Mesenchymal stem cell (in vitro differentiated cells and primary cell): ENCODE measurements at regions not wholly inside any gene's neighbourhood (a gene's known extent, or its start where the extent isn't known, plus 50 kb on each side); places are given as distances from the start of the nearest gene placed in this dataset.

Experiments
- DNase-seq: peaks from one replicate; pipeline ENCODE4 v3.0.0-alpha.2; 2013
- H2AFZ ChIP-seq: one replicate; pipeline ENCODE4 v1.6.1; 2013; ENCODE audit warnings: low read depth, mild to moderate bottlenecking, control low read depth, inconsistent platforms, low read length, moderate library complexity
- H2AK5ac ChIP-seq: 2 replicates; pipeline ENCODE4 v1.6.1; 2013; ENCODE audit warnings: low read length, moderate library complexity, mild to moderate bottlenecking, inconsistent platforms; ENCODE audit not compliant: severe bottlenecking
- H2BK120ac ChIP-seq: one replicate; pipeline ENCODE4 v1.6.1; 2013; ENCODE audit warnings: low read depth, mild to moderate bottlenecking, inconsistent platforms, low read length, moderate library complexity
- H2BK12ac ChIP-seq, 2 experiments: one replicate each; pipeline ENCODE4 v1.6.1; 2013; ENCODE audit warnings: inconsistent platforms in 2 of 2, low read length in 2 of 2, mild to moderate bottlenecking in 2 of 2, moderate library complexity in 2 of 2, control low read depth in 1 of 2
- H2BK15ac ChIP-seq: one replicate; pipeline ENCODE4 v1.6.1; 2013; ENCODE audit warnings: mild to moderate bottlenecking, low read depth, inconsistent platforms; ENCODE audit not compliant: poor library complexity, severe bottlenecking
- H2BK5ac ChIP-seq: 2 replicates; pipeline ENCODE4 v1.6.1; 2013; ENCODE audit warnings: low read depth, mild to moderate bottlenecking, low read length, control low read depth, inconsistent platforms; ENCODE audit not compliant: poor library complexity, severe bottlenecking
- H3K14ac ChIP-seq, 2 experiments: one replicate each; pipeline ENCODE4 v1.6.1; 2013; ENCODE audit warnings: inconsistent platforms in 2 of 2, low read length in 2 of 2, control low read depth in 1 of 2, mild to moderate bottlenecking in 1 of 2, moderate library complexity in 1 of 2
- H3K18ac ChIP-seq, 2 experiments: one replicate each; pipeline ENCODE4 v1.6.1; 2013; ENCODE audit warnings: inconsistent platforms in 2 of 2, low read length in 2 of 2, control low read depth in 1 of 2, low read depth in 1 of 2, mild to moderate bottlenecking in 1 of 2
- H3K23ac ChIP-seq, 2 experiments: one replicate each; pipeline ENCODE4 v1.6.1; 2013; ENCODE audit warnings: inconsistent platforms in 2 of 2, low read length in 2 of 2, mild to moderate bottlenecking in 2 of 2, moderate library complexity in 2 of 2, control low read depth in 1 of 2
- H3K27ac ChIP-seq: 2 replicates; pipeline ENCODE4 v1.5.1; 2013; ENCODE audit warnings: mild to moderate bottlenecking, moderate library complexity, low read length, control low read depth, inconsistent platforms; ENCODE audit not compliant: poor library complexity, severe bottlenecking
- H3K27me3 ChIP-seq, 2 experiments: 2 replicates each; pipeline versions ENCODE4 v1.6.1 to v1.7.0; 2013; ENCODE audit warnings: low read length in 2 of 2, mild to moderate bottlenecking in 2 of 2, moderate library complexity in 2 of 2, control low read depth in 1 of 2, inconsistent platforms in 1 of 2; ENCODE audit not compliant: control insufficient read depth in 1 of 2, insufficient read depth in 1 of 2
- H3K36me3 ChIP-seq, 2 experiments: 2 replicates each; pipeline versions ENCODE4 v1.6.1 to v1.7.0; 2013; ENCODE audit warnings: low read length in 2 of 2, control low read depth in 1 of 2, inconsistent platforms in 1 of 2, low read depth in 1 of 2, mild to moderate bottlenecking in 1 of 2; ENCODE audit not compliant: insufficient read depth in 2 of 2, control insufficient read depth in 1 of 2
- H3K4ac ChIP-seq, 2 experiments: one replicate each; pipeline ENCODE4 v1.6.1; 2013; ENCODE audit warnings: inconsistent platforms in 2 of 2, low read length in 2 of 2, mild to moderate bottlenecking in 2 of 2, moderate library complexity in 2 of 2, control low read depth in 1 of 2, low read depth in 1 of 2
- H3K4me1 ChIP-seq: 2 replicates; pipeline ENCODE4 v1.6.1; 2013; ENCODE audit warnings: low read depth, low read length, control low read depth; ENCODE audit not compliant: control insufficient read depth, insufficient read depth
- H3K4me2 ChIP-seq: 2 replicates; pipeline ENCODE4 v1.6.1; 2013; ENCODE audit warnings: low read length, mild to moderate bottlenecking, inconsistent platforms; ENCODE audit not compliant: poor library complexity, severe bottlenecking
- H3K4me3 ChIP-seq, 2 experiments: 2 replicates each; pipeline versions ENCODE4 v1.5.1 to v1.7.0; 2013; ENCODE audit warnings: low read length in 2 of 2, mild to moderate bottlenecking in 2 of 2, control low read depth in 1 of 2, low read depth in 1 of 2; ENCODE audit not compliant: insufficient read depth in 1 of 2
- H3K79me1 ChIP-seq: replicated peaks from 2 replicates; pipeline ENCODE4 v1.6.1; 2013; ENCODE audit warnings: mild to moderate bottlenecking, control low read depth, low read length, inconsistent platforms; ENCODE audit not compliant: poor library complexity, severe bottlenecking
- H3K9ac ChIP-seq: 2 replicates; pipeline ENCODE4 v1.7.0; 2013; ENCODE audit warnings: mild to moderate bottlenecking, low read length, moderate library complexity
- H3K9me3 ChIP-seq: 2 replicates; pipeline ENCODE4 v1.7.0; 2013; ENCODE audit warnings: mild to moderate bottlenecking, low read length; ENCODE audit not compliant: control insufficient read depth
- H4K8ac ChIP-seq: one replicate; pipeline ENCODE4 v1.6.1; 2013; ENCODE audit warnings: inconsistent platforms, mild to moderate bottlenecking, low read length, moderate library complexity
- H4K91ac ChIP-seq: one replicate; pipeline ENCODE4 v1.6.1; 2013; ENCODE audit warnings: mild to moderate bottlenecking, low read length, inconsistent platforms
- WGBS: methylation state at CpG from one replicate; pipeline ENCODE4 v1.1.7; 2013; ENCODE audit warnings: mixed read lengths; 5-methylcytosine and 5-hydroxymethylcytosine counted together

- Histone ChIP-seq H3K9ac (no peak overlapping the region), H4K91ac (no peak overlapping the region), H3K14ac (no peak overlapping the region), H3K18ac (no peak overlapping the region), H2AK5ac (no peak overlapping the region), H3K4me1 (no peaks in the 10 kb centered on the region), H3K79me1 (no peaks in the 10 kb centered on the region), H2AFZ (no peak overlapping the region), H3K36me3 (no peaks in the 10 kb centered on the region), H3K27ac (no peak overlapping the region), H3K27me3 (no peaks in the 10 kb centered on the region), H4K8ac (no peak overlapping the region), H2BK5ac (no peak overlapping the region), H3K9me3 (no peaks in the 10 kb centered on the region), H3K23ac (no peak overlapping the region), H2BK120ac (no peak overlapping the region), H3K4me3 (no peak overlapping the region), H2BK12ac (no peak overlapping the region), H3K4ac (no peak overlapping the region), H3K4me2 (no peak overlapping the region), H2BK15ac (no peak overlapping the region)
- 85% methylated on average over 2 of the region's 2 CpGs for WGBS
- DNase-seq: no peak
Measured at GRCh38 chr10:57362811-57363210, 904.9 kb downstream of the IPMK start.

DNA sequence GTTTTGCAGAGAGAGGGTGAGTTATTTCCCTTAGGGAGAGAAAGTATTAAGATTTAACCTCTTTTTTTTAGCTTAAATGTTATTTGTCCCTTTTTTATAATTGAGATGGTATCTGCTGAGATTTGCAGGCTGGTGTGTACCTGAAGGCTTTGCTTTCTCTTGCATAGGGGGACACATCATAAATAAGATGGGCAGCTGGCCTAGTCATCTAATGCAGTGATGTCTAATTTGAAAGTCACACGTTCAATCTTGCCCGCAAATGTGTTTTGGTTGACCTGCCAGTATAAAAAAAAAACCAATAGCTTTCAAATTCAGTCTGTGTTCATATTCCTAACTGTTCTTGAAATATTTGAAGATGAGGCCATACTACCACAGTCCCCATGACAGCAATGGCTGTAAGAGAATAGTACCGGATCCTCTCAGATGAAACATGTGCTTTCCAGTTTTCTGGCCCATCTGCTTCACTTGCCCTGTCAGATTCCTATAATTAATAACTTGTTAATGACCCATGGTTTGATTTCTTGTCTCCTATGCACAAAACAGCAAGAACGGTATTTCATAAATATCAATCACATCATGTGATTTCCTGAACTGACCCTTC is 914.2 kb downstream of the IPMK start:
- H3K9me3 ChIP-seq: no peaks in the 10 kb centered on the region

GRCh38 chr10:57351076-57351475 is 916.6 kb downstream of the IPMK start:
- H3K23ac ChIP-seq: no peak overlapping the region
- H2BK15ac ChIP-seq: no peak overlapping the region
- no peak overlapping the region for H3K4me3 ChIP-seq
- H3K18ac ChIP-seq: no peak overlapping the region
- no peak overlapping the region for H3K14ac ChIP-seq
- H3K9ac ChIP-seq: no peak overlapping the region
- H3K27me3 ChIP-seq: no peaks in the 10 kb centered on the region
- H3K9me3 ChIP-seq: peaks cover 4% of the 10 kb centered on the region
- H3K4ac ChIP-seq: no peak overlapping the region
- H4K91ac ChIP-seq: no peak overlapping the region
- no peak overlapping the region for H2BK12ac ChIP-seq
- H2BK5ac ChIP-seq: no peak overlapping the region
- no peak overlapping the region for H3K4me2 ChIP-seq
- H3K79me1 ChIP-seq: no peaks in the 10 kb centered on the region
- no peak overlapping the region for H3K27ac ChIP-seq
- 64% methylated on average over 2 of the region's 2 CpGs for WGBS
- H4K8ac ChIP-seq: no peak overlapping the region
- H2AK5ac ChIP-seq: no peak overlapping the region
- H3K4me1 ChIP-seq: no peaks in the 10 kb centered on the region
- no peak overlapping the region for H2AFZ ChIP-seq
- no peak overlapping the region for H2BK120ac ChIP-seq
- no peaks in the 10 kb centered on the region for H3K36me3 ChIP-seq
- no peak for DNase-seq

More for the DNA sequence above, 914.2 kb downstream of the IPMK start:
- Histone ChIP-seq H2AK5ac (no peak overlapping the region), H2BK12ac (no peak overlapping the region), H3K79me1 (no peaks in the 10 kb centered on the region), H3K36me3 (no peaks in the 10 kb centered on the region), H3K27me3 (no peaks in the 10 kb centered on the region), H3K4me3 (no peak overlapping the region), H3K27ac (no peak overlapping the region), H2BK120ac (no peak overlapping the region), H4K8ac (no peak overlapping the region), H3K18ac (no peak overlapping the region), H2AFZ (no peak overlapping the region), H3K14ac (no peak overlapping the region), H3K9ac (no peak overlapping the region), H3K4me1 (no peaks in the 10 kb centered on the region), H2BK5ac (no peak overlapping the region), H3K4ac (no peak overlapping the region), H2BK15ac (no peak overlapping the region), H3K23ac (no peak overlapping the region), H4K91ac (no peak overlapping the region), H3K4me2 (no peak overlapping the region)
- no peak for DNase-seq
- 84% methylated on average over 4 of the region's 4 CpGs for WGBS

GRCh38 chr10:57341294-57341693 is 926.4 kb downstream of the IPMK start:
- no peak overlapping the region for H4K91ac ChIP-seq
- H3K9me3 ChIP-seq: peaks cover 28% of the 10 kb centered on the region
- no peak overlapping the region for H3K4me2 ChIP-seq
- no peak overlapping the region for H2BK5ac ChIP-seq
- no peak overlapping the region for H2BK120ac ChIP-seq
- H3K4ac ChIP-seq: no peak overlapping the region
- no peak overlapping the region for H2BK12ac ChIP-seq
- no peak overlapping the region for H2BK15ac ChIP-seq
- no peaks in the 10 kb centered on the region for H3K36me3 ChIP-seq
- H3K4me3 ChIP-seq: no peak overlapping the region
- H3K27me3 ChIP-seq: no peaks in the 10 kb centered on the region
- H2AK5ac ChIP-seq: no peak overlapping the region
- no peak overlapping the region for H4K8ac ChIP-seq
- no peak overlapping the region for H3K23ac ChIP-seq
- no peak overlapping the region for H3K18ac ChIP-seq
- H3K9ac ChIP-seq: no peak overlapping the region
- no peak overlapping the region for H3K14ac ChIP-seq
- no peaks in the 10 kb centered on the region for H3K4me1 ChIP-seq
- H3K27ac ChIP-seq: no peak overlapping the region
- 71% methylated on average over 5 of the region's 7 CpGs for WGBS
- H3K79me1 ChIP-seq: no peaks in the 10 kb centered on the region
- no peak overlapping the region for H2AFZ ChIP-seq
- DNase-seq: no peak
